ENCODE measurements at regions not wholly inside any gene's neighbourhood (a gene's known extent, or its start where the extent isn't known, plus 50 kb on each side); places are given as distances from the start of the nearest gene placed in this dataset.
A peak's percentile ranks its signal among the peaks of the same experiment; 100 is the strongest.

DNA sequence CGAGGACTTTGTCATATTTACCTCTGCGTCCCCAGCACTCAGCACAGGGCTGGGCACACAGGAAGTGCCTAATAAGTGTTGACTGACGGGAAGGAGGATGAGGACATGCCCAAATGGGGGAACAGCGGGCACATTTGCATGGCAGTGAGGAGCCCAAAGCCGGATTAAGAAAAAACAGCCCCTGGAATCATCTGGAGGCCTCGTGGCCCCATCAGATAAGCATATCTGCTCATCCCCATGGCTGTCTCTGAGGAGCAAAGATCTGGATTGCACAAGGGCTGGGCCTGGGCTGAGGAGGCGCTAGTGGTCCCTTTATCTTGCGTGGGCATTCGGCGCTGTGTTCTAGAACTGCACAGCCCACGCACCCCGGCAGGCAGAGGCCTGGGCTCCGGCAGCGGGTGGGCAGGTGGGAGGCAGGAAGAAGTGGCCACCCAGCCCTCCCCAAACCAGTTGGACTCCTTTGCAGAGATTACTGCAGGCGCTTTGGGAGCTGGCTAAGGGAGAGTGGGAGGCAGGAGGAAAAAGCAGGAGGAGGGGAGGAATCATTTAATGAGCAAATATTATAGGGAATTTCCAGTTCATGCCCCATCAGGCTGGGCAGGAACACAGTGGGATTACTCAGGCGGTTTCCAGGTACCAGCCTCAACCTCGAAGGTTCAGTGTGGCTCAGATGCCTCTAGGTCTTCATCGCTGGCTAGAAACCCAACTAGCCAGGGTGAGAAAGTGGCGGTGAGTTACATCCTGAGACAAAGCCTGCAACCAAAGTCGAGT lies 108.1 kb downstream of the CEBPB start (continued):
- TF ChIP-seq ZNF217 (CRISPR knock-in tag; IDR thresholded peaks at IDR 0.05) (no peak), ZBTB8A (IDR thresholded peaks at IDR 0.05; ENCODE audit: partially characterized antibody) (no peak), FOXJ3 (CRISPR knock-in tag; IDR thresholded peaks at IDR 0.05) (no peak), MYC (IDR thresholded peaks at IDR 0.05; ENCODE audit: low read depth, low read length) (peak; percentile 91), MYC (CRISPR knock-in tag; IDR thresholded peaks at IDR 0.05; ENCODE audit: borderline replicate concordance, low read depth) (no peak), NEUROD1 (IDR thresholded peaks at IDR 0.05; ENCODE audit: borderline replicate concordance, low read depth, low read length, partially characterized antibody) (no peak), ZFX (CRISPR knock-in tag; IDR thresholded peaks at IDR 0.05) (peak; percentile 51), ETV5 (CRISPR knock-in tag; IDR thresholded peaks at IDR 0.05; ENCODE audit: low read depth) (no peak), CHD1 (IDR thresholded peaks at IDR 0.05; ENCODE audit: low read length) (no peak), ETS2 (tag; IDR thresholded peaks at IDR 0.05; ENCODE audit: borderline replicate concordance, poor library complexity, severe bottlenecking) (no peak), ZNF121 (CRISPR knock-in tag; conservative IDR thresholded peaks at IDR 0.05) (no peak), NFIX (CRISPR knock-in tag; IDR thresholded peaks at IDR 0.05; ENCODE audit: low read depth) (no peak), DACH1 (IDR thresholded peaks at IDR 0.05; ENCODE audit: partially characterized antibody) (peak; percentile 72), STAT5B (CRISPR knock-in tag; IDR thresholded peaks at IDR 0.05) (no peak), ZNF311 (CRISPR knock-in tag; IDR thresholded peaks at IDR 0.05) (no peak), ZNF780A (CRISPR knock-in tag; IDR thresholded peaks at IDR 0.05) (no peak), HMGN3 (IDR thresholded peaks at IDR 0.05; ENCODE audit: borderline replicate concordance, extremely low read depth, insufficient read length, low read depth, low read length) (peak; percentile 96), MECOM (CRISPR knock-in tag; IDR thresholded peaks at IDR 0.05) (peak; percentile 90), NUFIP1 (IDR thresholded peaks at IDR 0.05; ENCODE audit: partially characterized antibody) (no peak), MTA2 (IDR thresholded peaks at IDR 0.05; ENCODE audit: low read depth) (peak; percentile 79), SIX5 (IDR thresholded peaks at IDR 0.05; ENCODE audit: borderline replicate concordance in 1 of 2, insufficient read depth in 1 of 2, low read depth in 1 of 2, low read length in 2 of 2) (no peak), MEIS2 (IDR thresholded peaks at IDR 0.05; ENCODE audit: partially characterized antibody) (peak; percentile 19), MTF1 (CRISPR knock-in tag; IDR thresholded peaks at IDR 0.05; ENCODE audit: borderline replicate concordance) (no peak)
- TF ChIP-seq, protein P1, sequence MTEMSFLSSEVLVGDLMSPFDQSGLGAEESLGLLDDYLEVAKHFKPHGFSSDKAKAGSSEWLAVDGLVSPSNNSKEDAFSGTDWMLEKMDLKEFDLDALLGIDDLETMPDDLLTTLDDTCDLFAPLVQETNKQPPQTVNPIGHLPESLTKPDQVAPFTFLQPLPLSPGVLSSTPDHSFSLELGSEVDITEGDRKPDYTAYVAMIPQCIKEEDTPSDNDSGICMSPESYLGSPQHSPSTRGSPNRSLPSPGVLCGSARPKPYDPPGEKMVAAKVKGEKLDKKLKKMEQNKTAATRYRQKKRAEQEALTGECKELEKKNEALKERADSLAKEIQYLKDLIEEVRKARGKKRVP (CRISPR knock-in tag; IDR thresholded peaks at IDR 0.05) = no peak
- TF ChIP-seq, protein P2, sequence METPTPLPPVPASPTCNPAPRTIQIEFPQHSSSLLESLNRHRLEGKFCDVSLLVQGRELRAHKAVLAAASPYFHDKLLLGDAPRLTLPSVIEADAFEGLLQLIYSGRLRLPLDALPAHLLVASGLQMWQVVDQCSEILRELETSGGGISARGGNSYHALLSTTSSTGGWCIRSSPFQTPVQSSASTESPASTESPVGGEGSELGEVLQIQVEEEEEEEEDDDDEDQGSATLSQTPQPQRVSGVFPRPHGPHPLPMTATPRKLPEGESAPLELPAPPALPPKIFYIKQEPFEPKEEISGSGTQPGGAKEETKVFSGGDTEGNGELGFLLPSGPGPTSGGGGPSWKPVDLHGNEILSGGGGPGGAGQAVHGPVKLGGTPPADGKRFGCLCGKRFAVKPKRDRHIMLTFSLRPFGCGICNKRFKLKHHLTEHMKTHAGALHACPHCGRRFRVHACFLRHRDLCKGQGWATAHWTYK (CRISPR knock-in tag; IDR thresholded peaks at IDR 0.05) = 0 out of 2 replicates have a peak, but pooled peaks have one; percentile 62

Data from K562 (cell line).